ENCODE measurements at regions not wholly inside any gene's neighbourhood (a gene's known extent, or its start where the extent isn't known, plus 50 kb on each side); places are given as distances from the start of the nearest gene placed in this dataset.

- intact Hi-C loops (cut with DNase I; ENCODE audit: low total_unique reads), result no loop called here
- TF ChIP-seq CTCF (IDR thresholded peaks at IDR 0.05) (no peak), POLR2A (IDR thresholded peaks at IDR 0.05) (no peak)
- H3K9me3 ChIP-seq, result no peaks in the 10 kb centered on the region
- no peaks in the 10 kb centered on the region for H3K36me3 ChIP-seq
- no peaks in the 10 kb centered on the region for H3K27me3 ChIP-seq
- no peak for DNase-seq
- H3K4me3 ChIP-seq, result no peak overlapping the region
- no peaks in the 10 kb centered on the region for H3K4me1 ChIP-seq
- no peak overlapping the region for H3K27ac ChIP-seq
Observed at GRCh38 chr3:137300703-137301102, 342.9 kb downstream of the IL20RB start.

- no peak overlapping the region for H3K4me3 ChIP-seq
- no peak overlapping the region for H3K27ac ChIP-seq
- no peak for DNase-seq
- no peaks in the 10 kb centered on the region for H3K9me3 ChIP-seq
- TF ChIP-seq POLR2A (IDR thresholded peaks at IDR 0.05) (no peak), CTCF (IDR thresholded peaks at IDR 0.05) (no peak)
- no peaks in the 10 kb centered on the region for H3K4me1 ChIP-seq
- H3K36me3 ChIP-seq, result no peaks in the 10 kb centered on the region
- H3K27me3 ChIP-seq, result no peaks in the 10 kb centered on the region
- intact Hi-C loops (cut with DNase I; ENCODE audit: low total_unique reads), result no loop called here
Observed at GRCh38 chr3:137304313-137305056, 346.7 kb downstream of the IL20RB start.

- H3K9me3 ChIP-seq, result peaks cover 0 to 5% of the 10 kb centered on the region in 2 donors
- TF ChIP-seq CTCF (IDR thresholded peaks at IDR 0.05) (no peak), POLR2A (IDR thresholded peaks at IDR 0.05) (no peak)
- intact Hi-C loops (cut with DNase I; ENCODE audit: low total_unique reads), result no loop called here
- H3K36me3 ChIP-seq, result no peaks in the 10 kb centered on the region
- H3K4me1 ChIP-seq, result no peaks in the 10 kb centered on the region
- no peak overlapping the region for H3K4me3 ChIP-seq
- no peak overlapping the region for H3K27ac ChIP-seq
- H3K27me3 ChIP-seq, result no peaks in the 10 kb centered on the region
- DNase-seq, result no peak
Observed at GRCh38 chr3:137324114-137324513, 366.3 kb downstream of the IL20RB start.

GRCh38 chr3:137325170-137325569 lies 367.4 kb downstream of the IL20RB start:
- intact Hi-C loops (cut with DNase I; ENCODE audit: low total_unique reads), result no loop called here

More at GRCh38 chr3:137325170-137325569, 367.4 kb downstream of the IL20RB start:
- Histone ChIP-seq H3K9me3 (peaks cover 0 to 5% of the 10 kb centered on the region in 2 donors), H3K36me3 (no peaks in the 10 kb centered on the region), H3K4me1 (no peaks in the 10 kb centered on the region), H3K27ac (no peak overlapping the region), H3K27me3 (no peaks in the 10 kb centered on the region), H3K4me3 (no peak overlapping the region)
- TF ChIP-seq CTCF (IDR thresholded peaks at IDR 0.05) (no peak), POLR2A (IDR thresholded peaks at IDR 0.05) (no peak)
- DNase-seq, result no peak

All from uterus (tissue), 3 donors.